A673 (cell line): ENCODE measurements at regions not wholly inside any gene's neighbourhood (a gene's known extent, or its start where the extent isn't known, plus 50 kb on each side); places are given as distances from the start of the nearest gene placed in this dataset.

Source experiments
- BruUV-seq: library from RNA; stranded (reverse); fragments of 400-500 nt; replicated peaks from 2 replicates; lab custom pipeline; 2021; lab: Mats Ljungman, UMichigan
- CTCF ChIA-PET: fragments of 300-600 bp; sonication (Branson Sonifier 250); formaldehyde crosslinking; loops from one replicate; lab custom pipeline; 2022; ENCODE audit warnings: antibody characterized with exemption; lab: Charles Lee
- POLR2A ChIA-PET: fragments of 300-600 bp; sonication (Branson Sonifier 250); formaldehyde crosslinking; loops from one replicate; lab custom pipeline; 2022; ENCODE audit warnings: antibody characterized with exemption; ENCODE audit not compliant: low non-redundant PET; lab: Charles Lee
- DNase-seq: peaks from one replicate; pipeline ENCODE4 v3.0.0-alpha.2; 2015; ENCODE audit warnings: low spot score
- H3K27ac ChIP-seq: fragments of 200-600 bp; sonication (generic); 2 replicates; pipeline ENCODE4 v1.5.1; 2016; ENCODE audit warnings: mixed run types, low read depth, mild to moderate bottlenecking, mixed read lengths, antibody characterized with exemption, low read length; ENCODE audit not compliant: poor library complexity, severe bottlenecking
- H3K27me3 ChIP-seq: fragments of 200-600 bp; sonication (generic); replicated peaks from 2 replicates; pipeline ENCODE4 v1.6.1; 2017; ENCODE audit warnings: mixed run types, low read depth, mild to moderate bottlenecking, mixed read lengths, antibody characterized with exemption, low read length; ENCODE audit not compliant: insufficient read depth, poor library complexity
- H3K36me3 ChIP-seq: fragments of 200-600 bp; sonication (generic); 2 replicates; pipeline ENCODE4 v1.6.1; 2016; ENCODE audit warnings: mixed run types, mild to moderate bottlenecking, mixed read lengths, antibody characterized with exemption, low read length; ENCODE audit not compliant: insufficient read depth, poor library complexity, severe bottlenecking
- H3K4me1 ChIP-seq: fragments of 200-600 bp; sonication (generic); 2 replicates; pipeline ENCODE4 v1.6.1; 2017; ENCODE audit warnings: mixed run types, mild to moderate bottlenecking, mixed read lengths, antibody characterized with exemption, low read length; ENCODE audit not compliant: insufficient read depth, poor library complexity, severe bottlenecking
- H3K4me3 ChIP-seq: fragments of 200-600 bp; sonication (generic); 2 replicates; pipeline ENCODE4 v1.5.1; 2016; ENCODE audit warnings: low read depth, mixed run types, mild to moderate bottlenecking, mixed read lengths, low read length; ENCODE audit not compliant: poor library complexity, severe bottlenecking
- H3K9me3 ChIP-seq: fragments of 200-600 bp; sonication (generic); 2 replicates; pipeline ENCODE4 v1.6.1; 2016; ENCODE audit warnings: mixed run types, low read depth, mild to moderate bottlenecking, mixed read lengths, antibody characterized with exemption, low read length; ENCODE audit not compliant: poor library complexity, severe bottlenecking
- CTCF ChIP-seq: fragments of 300-800, 200-600 bp; sonication (generic); conservative IDR thresholded peaks from 2 replicates; pipeline ENCODE4 v1.5.1; 2017; ENCODE audit warnings: low read depth, mild to moderate bottlenecking, antibody characterized with exemption, low read length, moderate library complexity, mixed read lengths
- EZH2 ChIP-seq: fragments of 200-600 bp; sonication (generic); IDR thresholded peaks from 2 replicates; pipeline ENCODE4 v1.6.1; 2017; ENCODE audit warnings: borderline replicate concordance, low read depth, mild to moderate bottlenecking, mixed read lengths, antibody characterized with exemption, low read length; ENCODE audit not compliant: poor library complexity, severe bottlenecking
- intact Hi-C: fragments of 100-400 bp; cut with micrococcal nuclease; formaldehyde crosslinking; loops from one replicate; pipeline ENCODE4 v1.10.0; 2022; ENCODE audit not compliant: unreplicated experiment

GRCh38 chr6:71206089-71206488 is 82.5 kb upstream of the OGFRL1 start:
- H3K4me1 ChIP-seq: no peaks in the 10 kb centered on the region
- TF ChIP-seq EZH2: no peak
- TF ChIP-seq CTCF: no peak
- no peak overlapping the region for H3K4me3 ChIP-seq
- no peak for DNase-seq
- no peaks in the 10 kb centered on the region for H3K36me3 ChIP-seq
- POLR2A ChIA-PET: no interaction called here
- H3K27ac ChIP-seq: no peak overlapping the region
- BruUV-seq: no TSS peak
- CTCF ChIA-PET: no interaction called here
- no peaks in the 10 kb centered on the region for H3K9me3 ChIP-seq
- H3K27me3 ChIP-seq: no peaks in the 10 kb centered on the region
- intact Hi-C loops: no loop called here

GRCh38 chr6:71209206-71209605 is 79.4 kb upstream of the OGFRL1 start:
- Histone ChIP-seq H3K36me3 (no peaks in the 10 kb centered on the region), H3K27ac (no peak overlapping the region), H3K4me3 (no peak overlapping the region), H3K9me3 (no peaks in the 10 kb centered on the region), H3K27me3 (no peaks in the 10 kb centered on the region), H3K4me1 (no peaks in the 10 kb centered on the region)
- POLR2A ChIA-PET: no interaction called here
- CTCF ChIA-PET: no interaction called here
- no TSS peak for BruUV-seq
- no peak for TF ChIP-seq CTCF
- TF ChIP-seq EZH2: no peak
- intact Hi-C loops: no loop called here
- no peak for DNase-seq

GRCh38 chr6:71209626-71210025 is 79.0 kb upstream of the OGFRL1 start:
- no peak overlapping the region for H3K27ac ChIP-seq
- no peaks in the 10 kb centered on the region for H3K36me3 ChIP-seq
- no TSS peak for BruUV-seq
- intact Hi-C loops: no loop called here
- POLR2A ChIA-PET: no interaction called here
- no peak for TF ChIP-seq CTCF
- TF ChIP-seq EZH2: no peak
- H3K9me3 ChIP-seq: no peaks in the 10 kb centered on the region
- DNase-seq: no peak
- no peak overlapping the region for H3K4me3 ChIP-seq
- H3K27me3 ChIP-seq: no peaks in the 10 kb centered on the region
- H3K4me1 ChIP-seq: no peaks in the 10 kb centered on the region
- CTCF ChIA-PET: no interaction called here
